Kidney epithelial cell (primary cell): ENCODE measurements at regions not wholly inside any gene's neighbourhood (a gene's known extent, or its start where the extent isn't known, plus 50 kb on each side); places are given as distances from the start of the nearest gene placed in this dataset.

Experiments used
- DNase-seq: peaks from one replicate; pipeline ENCODE4 v3.0.0-alpha.2; 2010; ENCODE audit warnings: low read depth
- H3K27me3 ChIP-seq: 2 replicates; pipeline ENCODE4 v1.6.0; 2011; ENCODE audit warnings: low read length; ENCODE audit not compliant: control insufficient read depth, insufficient read depth
- H3K36me3 ChIP-seq: 2 replicates; pipeline ENCODE4 v1.5.1; 2011; ENCODE audit warnings: low read length; ENCODE audit not compliant: control insufficient read depth, insufficient read depth
- H3K4me3 ChIP-seq: 2 replicates; pipeline ENCODE4 v1.5.1; 2011; ENCODE audit warnings: low read depth, mild to moderate bottlenecking, control low read depth, low read length
- TF ChIP-seq, protein P1 (sequence below): IDR thresholded peaks from 2 replicates; pipeline ENCODE4 v1.5.1; 2011; ENCODE audit warnings: mild to moderate bottlenecking, moderate library complexity, low read length, control low read depth, inconsistent platforms; ENCODE audit not compliant: insufficient read depth, poor library complexity, severe bottlenecking

DNA sequence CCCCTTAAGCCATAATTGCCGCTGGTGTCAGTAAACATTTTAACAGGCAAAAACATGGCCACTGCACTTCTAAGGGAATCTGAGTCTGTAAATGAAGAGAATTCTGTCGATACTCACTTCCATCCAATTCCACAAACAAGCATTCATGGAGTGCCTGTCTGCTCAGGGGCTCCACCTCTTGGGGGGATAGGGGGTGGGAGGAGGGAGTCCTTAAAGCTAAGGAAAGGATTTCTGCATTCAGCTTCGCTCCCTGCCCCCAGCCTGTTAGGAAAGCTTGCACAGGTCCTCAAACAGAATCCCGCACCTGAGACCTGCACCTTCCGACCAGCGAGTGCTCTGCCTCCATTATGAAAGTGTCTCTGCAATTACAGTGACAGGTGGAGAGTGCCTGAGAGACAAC is 130.2 kb upstream of the KIT start:
- Histone ChIP-seq H3K36me3 (no peaks in the 10 kb centered on the region), H3K27me3 (no peaks in the 10 kb centered on the region), H3K4me3 (no peak overlapping the region)
- no peak for DNase-seq
- TF ChIP-seq, protein P1, sequence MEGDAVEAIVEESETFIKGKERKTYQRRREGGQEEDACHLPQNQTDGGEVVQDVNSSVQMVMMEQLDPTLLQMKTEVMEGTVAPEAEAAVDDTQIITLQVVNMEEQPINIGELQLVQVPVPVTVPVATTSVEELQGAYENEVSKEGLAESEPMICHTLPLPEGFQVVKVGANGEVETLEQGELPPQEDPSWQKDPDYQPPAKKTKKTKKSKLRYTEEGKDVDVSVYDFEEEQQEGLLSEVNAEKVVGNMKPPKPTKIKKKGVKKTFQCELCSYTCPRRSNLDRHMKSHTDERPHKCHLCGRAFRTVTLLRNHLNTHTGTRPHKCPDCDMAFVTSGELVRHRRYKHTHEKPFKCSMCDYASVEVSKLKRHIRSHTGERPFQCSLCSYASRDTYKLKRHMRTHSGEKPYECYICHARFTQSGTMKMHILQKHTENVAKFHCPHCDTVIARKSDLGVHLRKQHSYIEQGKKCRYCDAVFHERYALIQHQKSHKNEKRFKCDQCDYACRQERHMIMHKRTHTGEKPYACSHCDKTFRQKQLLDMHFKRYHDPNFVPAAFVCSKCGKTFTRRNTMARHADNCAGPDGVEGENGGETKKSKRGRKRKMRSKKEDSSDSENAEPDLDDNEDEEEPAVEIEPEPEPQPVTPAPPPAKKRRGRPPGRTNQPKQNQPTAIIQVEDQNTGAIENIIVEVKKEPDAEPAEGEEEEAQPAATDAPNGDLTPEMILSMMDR: no peak

DNA sequence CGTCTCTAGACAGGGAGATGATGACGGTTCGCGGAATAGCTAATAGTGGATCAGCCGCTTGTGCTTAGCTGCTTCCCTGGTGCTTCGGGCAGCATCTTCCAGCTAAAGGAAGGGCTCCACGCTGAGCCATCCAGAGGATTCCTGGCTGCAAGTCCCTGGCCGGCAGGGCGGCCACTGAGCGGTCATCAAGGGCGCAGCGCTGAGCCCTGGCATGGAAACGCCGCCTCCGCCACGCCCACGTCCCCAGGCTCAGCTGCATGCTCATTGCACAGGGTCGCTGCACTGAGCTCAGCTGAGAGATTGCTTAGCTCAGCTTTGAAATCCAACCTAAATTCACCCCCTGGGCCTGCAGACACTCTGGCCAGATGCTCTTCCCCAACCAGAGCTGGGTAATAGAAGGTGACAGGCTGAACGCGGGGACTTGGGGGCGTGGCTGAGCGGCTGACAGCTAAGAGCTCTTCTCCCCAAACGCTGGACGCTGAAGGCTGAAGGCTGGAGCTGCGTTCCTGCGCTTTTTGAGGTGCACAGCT is 118.2 kb upstream of the KIT start:
- H3K27me3 ChIP-seq: no peaks in the 10 kb centered on the region
- no peaks in the 10 kb centered on the region for H3K36me3 ChIP-seq
- TF ChIP-seq, protein P1: no peak
- H3K4me3 ChIP-seq: peak overlapping the region; percentile 23
- DNase-seq: peak; percentile 9

DNA sequence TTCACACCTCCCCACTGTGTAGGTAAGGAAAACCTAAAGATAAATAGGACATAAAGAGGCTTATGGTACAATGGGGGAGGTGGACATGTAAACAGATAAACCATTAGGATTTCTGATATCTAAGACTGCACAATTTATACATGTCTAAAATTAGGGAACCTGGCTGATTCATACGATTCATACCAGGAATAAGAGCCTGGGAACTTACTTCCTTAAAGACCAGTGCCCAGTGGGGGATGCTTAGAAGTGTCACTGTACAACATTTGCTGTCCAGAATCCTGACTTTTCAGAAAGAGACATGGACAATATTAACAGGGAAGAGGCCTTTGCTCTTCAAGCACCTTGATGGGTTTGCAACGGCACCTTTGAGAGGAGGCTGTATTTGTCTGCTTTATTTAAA is 116.8 kb upstream of the KIT start:
- no peak for DNase-seq
- Histone ChIP-seq H3K4me3 (no peak overlapping the region), H3K36me3 (no peaks in the 10 kb centered on the region), H3K27me3 (no peaks in the 10 kb centered on the region)
- TF ChIP-seq, protein P1: no peak

- H3K4me3 ChIP-seq: no peak overlapping the region
- no peaks in the 10 kb centered on the region for H3K27me3 ChIP-seq
- no peak for DNase-seq
- H3K36me3 ChIP-seq: no peaks in the 10 kb centered on the region
- TF ChIP-seq, protein P1: no peak
Measured at GRCh38 chr4:54541426-54542118, 116.2 kb upstream of the KIT start.

DNA sequence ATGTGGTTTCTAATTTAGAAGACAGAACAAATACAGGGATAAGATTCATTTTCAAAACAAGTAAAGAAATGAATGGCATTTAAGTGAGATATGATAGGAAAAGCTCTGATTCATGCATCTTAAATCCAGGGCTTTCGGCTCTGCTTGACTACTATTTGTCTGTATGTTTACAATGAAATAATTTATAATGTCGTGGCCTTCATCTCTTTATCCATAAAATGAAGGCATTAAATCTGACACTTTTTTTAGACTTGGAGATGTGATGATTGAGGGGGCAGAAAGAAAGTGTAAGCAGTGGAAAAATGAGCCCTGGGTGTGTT is 115.7 kb upstream of the KIT start:
- TF ChIP-seq, protein P1: no peak
- Histone ChIP-seq H3K36me3 (no peaks in the 10 kb centered on the region), H3K27me3 (no peaks in the 10 kb centered on the region), H3K4me3 (no peak overlapping the region)
- DNase-seq: no peak

GRCh38 chr4:54542540-54543041 is 115.2 kb upstream of the KIT start:
- H3K4me3 ChIP-seq: no peak overlapping the region
- DNase-seq: no peak
- H3K27me3 ChIP-seq: no peaks in the 10 kb centered on the region
- H3K36me3 ChIP-seq: no peaks in the 10 kb centered on the region
- TF ChIP-seq, protein P1: no peak
